ACHN (cell line): ENCODE measurements at regions not wholly inside any gene's neighbourhood (a gene's known extent, or its start where the extent isn't known, plus 50 kb on each side); places are given as distances from the start of the nearest gene placed in this dataset.

ENCODE experiments used
- DNase-seq: peaks from one replicate; pipeline ENCODE4 v3.0.0-alpha.2; 2015
- in situ Hi-C: cut with HindIII; loops from 2 replicates; pipeline ENCODE4 v1.10.0; 2017; ENCODE audit warnings: low sequenced_read_pairs, low pct_ligation_motif_present, low pct_unique_long_range_greater_than_20kb

GRCh38 chr9:134226221-134226930, 62.0 kb upstream of the RNU6ATAC start:
- DNase-seq: no peak
- in situ Hi-C loops: no loop called here

- in situ Hi-C loops: no loop called here
- DNase-seq: no peak
Observed at GRCh38 chr9:134227451-134228411, 63.4 kb upstream of the RNU6ATAC start.

- DNase-seq: no peak
Observed at GRCh38 chr9:134228649-134229048, 64.3 kb upstream of the RNU6ATAC start.

GRCh38 chr9:134229466-134230091, 65.2 kb upstream of the RNU6ATAC start:
- in situ Hi-C loops: no loop called here
- DNase-seq: no peak

More at GRCh38 chr9:134228649-134229048, 64.3 kb upstream of the RNU6ATAC start:
- in situ Hi-C loops: no loop called here

GRCh38 chr9:134230092-134230941, 66.0 kb upstream of the RNU6ATAC start:
- DNase-seq: no peak
- in situ Hi-C loops: no loop called here

GRCh38 chr9:134230942-134231325, 66.6 kb upstream of the RNU6ATAC start:
- in situ Hi-C loops: no loop called here
- no peak for DNase-seq

GRCh38 chr9:134231330-134231745, 67.0 kb upstream of the RNU6ATAC start:
- DNase-seq: no peak
- in situ Hi-C loops: no loop called here

GRCh38 chr9:134231767-134232166, 67.4 kb upstream of the RNU6ATAC start:
- no peak for DNase-seq
- in situ Hi-C loops: no loop called here

GRCh38 chr9:134233022-134233421, 68.7 kb upstream of the RNU6ATAC start:
- in situ Hi-C loops: no loop called here
- DNase-seq: no peak

GRCh38 chr9:134234001-134234660, 69.8 kb upstream of the RNU6ATAC start:
- no peak for DNase-seq
- in situ Hi-C loops: no loop called here

- no peak for DNase-seq
- in situ Hi-C loops: no loop called here
Observed at GRCh38 chr9:134234687-134235359, 70.5 kb upstream of the RNU6ATAC start.

- DNase-seq: no peak
- in situ Hi-C loops: no loop called here
Observed at GRCh38 chr9:134235366-134235765, 71.0 kb upstream of the RNU6ATAC start.

GRCh38 chr9:134236001-134236421, 71.6 kb upstream of the RNU6ATAC start:
- in situ Hi-C loops: no loop called here

GRCh38 chr9:134236935-134237629, 72.7 kb upstream of the RNU6ATAC start:
- in situ Hi-C loops: no loop called here

More at GRCh38 chr9:134236001-134236421, 71.6 kb upstream of the RNU6ATAC start:
- DNase-seq: no peak

GRCh38 chr9:134237630-134238265, 73.4 kb upstream of the RNU6ATAC start:
- in situ Hi-C loops: no loop called here
- no peak for DNase-seq

More at GRCh38 chr9:134236935-134237629, 72.7 kb upstream of the RNU6ATAC start:
- no peak for DNase-seq

GRCh38 chr9:134239130-134239903, 75.0 kb upstream of the RNU6ATAC start:
- in situ Hi-C loops: no loop called here
- DNase-seq: no peak
